Osteocyte (in vitro differentiated cells): ENCODE measurements at regions not wholly inside any gene's neighbourhood (a gene's known extent, or its start where the extent isn't known, plus 50 kb on each side); places are given as distances from the start of the nearest gene placed in this dataset.

Experiments used
- DNase-seq: peaks from one replicate; pipeline ENCODE4 v3.0.0; 2021; ENCODE audit warnings: mixed read lengths; ENCODE audit not compliant: unreplicated experiment; ENCODE audit errors: extremely low spot score
- H3K27ac Mint-ChIP-seq: one replicate; pipeline ENCODE4 v1.8.0; 2021; ENCODE audit warnings: mild to moderate bottlenecking, mixed read lengths; ENCODE audit not compliant: unreplicated experiment
- H3K27me3 Mint-ChIP-seq: one replicate; pipeline ENCODE4 v1.8.0; 2021; ENCODE audit warnings: mixed read lengths; ENCODE audit not compliant: unreplicated experiment
- H3K36me3 Mint-ChIP-seq: one replicate; pipeline ENCODE4 v1.8.0; 2021; ENCODE audit warnings: mixed read lengths; ENCODE audit not compliant: unreplicated experiment
- H3K4me1 Mint-ChIP-seq: one replicate; pipeline ENCODE4 v1.8.0; 2021; ENCODE audit warnings: mixed read lengths; ENCODE audit not compliant: unreplicated experiment
- H3K4me3 Mint-ChIP-seq: one replicate; pipeline ENCODE4 v1.8.0; 2021; ENCODE audit warnings: mild to moderate bottlenecking, moderate library complexity, mixed read lengths; ENCODE audit not compliant: unreplicated experiment
- H3K9me3 Mint-ChIP-seq: one replicate; pipeline ENCODE4 v1.8.0; 2021; ENCODE audit warnings: mixed read lengths; ENCODE audit not compliant: unreplicated experiment
- CTCF ChIP-seq: fragments of 200-600 bp; sonication (generic); IDR thresholded peaks from 2 replicates; pipeline ENCODE4 v1.5.0; 2021; ENCODE audit warnings: antibody characterized with exemption, mild to moderate bottlenecking, moderate library complexity

- Mint-ChIP-seq H3K4me1 (peaks cover 7% of the 10 kb centered on the region), H3K9me3 (no peaks in the 10 kb centered on the region), H3K36me3 (no peaks in the 10 kb centered on the region), H3K27me3 (peaks cover 4% of the 10 kb centered on the region), H3K27ac (no peak overlapping the region), H3K4me3 (no peak overlapping the region)
- DNase-seq: no peak
- no peak for TF ChIP-seq CTCF
Observed at GRCh38 chr4:78671903-78672815, 104.0 kb upstream of the BMP2K start.

GRCh38 chr4:78673337-78673736 lies 102.8 kb upstream of the BMP2K start:
- peaks cover 4% of the 10 kb centered on the region for H3K27me3 Mint-ChIP-seq

GRCh38 chr4:78675325-78675724 lies 100.8 kb upstream of the BMP2K start:
- H3K4me1 Mint-ChIP-seq: no peaks in the 10 kb centered on the region
- DNase-seq: no peak
- no peaks in the 10 kb centered on the region for H3K9me3 Mint-ChIP-seq
- H3K4me3 Mint-ChIP-seq: no peak overlapping the region
- peaks cover 4% of the 10 kb centered on the region for H3K27me3 Mint-ChIP-seq
- H3K36me3 Mint-ChIP-seq: no peaks in the 10 kb centered on the region
- no peak for TF ChIP-seq CTCF
- no peak overlapping the region for H3K27ac Mint-ChIP-seq

More at GRCh38 chr4:78673337-78673736, 102.8 kb upstream of the BMP2K start:
- Mint-ChIP-seq H3K36me3 (no peaks in the 10 kb centered on the region), H3K4me1 (peaks cover under 1% of the 10 kb centered on the region), H3K9me3 (no peaks in the 10 kb centered on the region), H3K27ac (no peak overlapping the region), H3K4me3 (no peak overlapping the region)
- DNase-seq: no peak
- TF ChIP-seq CTCF: no peak

GRCh38 chr4:78682070-78682469 lies 94.1 kb upstream of the BMP2K start:
- Mint-ChIP-seq H3K4me3 (no peak overlapping the region), H3K27me3 (no peaks in the 10 kb centered on the region)
- no peak for TF ChIP-seq CTCF

GRCh38 chr4:78683352-78683751 lies 92.8 kb upstream of the BMP2K start:
- peaks cover 13% of the 10 kb centered on the region for H3K4me1 Mint-ChIP-seq
- no peaks in the 10 kb centered on the region for H3K36me3 Mint-ChIP-seq
- DNase-seq: no peak
- no peak overlapping the region for H3K4me3 Mint-ChIP-seq
- no peaks in the 10 kb centered on the region for H3K9me3 Mint-ChIP-seq
- H3K27me3 Mint-ChIP-seq: no peaks in the 10 kb centered on the region
- no peak for TF ChIP-seq CTCF
- no peak overlapping the region for H3K27ac Mint-ChIP-seq

More at GRCh38 chr4:78682070-78682469, 94.1 kb upstream of the BMP2K start:
- Mint-ChIP-seq H3K36me3 (no peaks in the 10 kb centered on the region), H3K4me1 (peaks cover 11% of the 10 kb centered on the region), H3K9me3 (no peaks in the 10 kb centered on the region), H3K27ac (no peak overlapping the region)
- no peak for DNase-seq
